Endothelial cell (in vitro differentiated cells): ENCODE measurements at regions not wholly inside any gene's neighbourhood (a gene's known extent, or its start where the extent isn't known, plus 50 kb on each side); places are given as distances from the start of the nearest gene placed in this dataset.

Experiments
- DNase-seq: peaks from one replicate; pipeline ENCODE4 v3.0.0; 2021; ENCODE audit warnings: low spot score
- H3K27ac Mint-ChIP-seq: one replicate; pipeline ENCODE4 v1.8.0; 2021; ENCODE audit warnings: mixed read lengths, inconsistent platforms; ENCODE audit not compliant: unreplicated experiment
- H3K27me3 Mint-ChIP-seq: one replicate; pipeline ENCODE4 v1.8.0; 2021; ENCODE audit warnings: mild to moderate bottlenecking, moderate library complexity, mixed read lengths, inconsistent platforms; ENCODE audit not compliant: unreplicated experiment
- H3K36me3 Mint-ChIP-seq: one replicate; pipeline ENCODE4 v1.8.0; 2021; ENCODE audit warnings: mild to moderate bottlenecking, low read depth, mixed read lengths, inconsistent platforms; ENCODE audit not compliant: unreplicated experiment
- H3K4me1 Mint-ChIP-seq: one replicate; pipeline ENCODE4 v1.8.0; 2021; ENCODE audit warnings: mild to moderate bottlenecking, mixed read lengths, inconsistent platforms; ENCODE audit not compliant: unreplicated experiment
- H3K4me3 Mint-ChIP-seq: one replicate; pipeline ENCODE4 v1.8.0; 2021; ENCODE audit warnings: mild to moderate bottlenecking, mixed read lengths, inconsistent platforms; ENCODE audit not compliant: unreplicated experiment
- H3K9me3 Mint-ChIP-seq: one replicate; pipeline ENCODE4 v1.8.0; 2021; ENCODE audit warnings: mixed read lengths, inconsistent platforms; ENCODE audit not compliant: unreplicated experiment
- TF ChIP-seq, protein P1 (sequence below): fragments of 200-600 bp; sonication (generic); IDR thresholded peaks from one replicate; pipeline ENCODE4 v1.5.0; 2021; ENCODE audit warnings: antibody characterized with exemption; ENCODE audit not compliant: unreplicated experiment

DNA sequence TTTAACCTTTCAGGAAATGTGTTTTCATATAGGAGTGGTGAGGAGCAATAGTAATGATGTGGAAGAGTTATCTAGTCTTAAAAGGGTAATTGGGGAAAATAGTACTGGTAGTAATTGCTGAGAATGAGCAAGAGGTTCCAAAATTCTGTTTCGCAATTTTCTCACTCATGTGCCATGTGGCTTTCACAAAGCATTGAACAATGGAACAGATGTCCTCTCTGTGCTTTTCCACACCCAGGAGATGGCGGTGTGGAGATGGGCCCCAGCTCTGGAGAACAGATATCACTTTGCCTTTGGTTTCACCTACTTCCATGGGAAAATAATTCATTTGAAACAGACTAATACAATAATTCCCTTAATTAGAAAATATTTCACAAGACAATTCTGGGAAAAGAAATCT, 170.0 kb upstream of the SLC10A2 start:
- Mint-ChIP-seq H3K27ac (no peak overlapping the region), H3K9me3 (no peaks in the 10 kb centered on the region), H3K36me3 (no peaks in the 10 kb centered on the region), H3K27me3 (no peaks in the 10 kb centered on the region), H3K4me1 (no peaks in the 10 kb centered on the region), H3K4me3 (no peak overlapping the region)
- DNase-seq = no peak
- TF ChIP-seq, protein P1, sequence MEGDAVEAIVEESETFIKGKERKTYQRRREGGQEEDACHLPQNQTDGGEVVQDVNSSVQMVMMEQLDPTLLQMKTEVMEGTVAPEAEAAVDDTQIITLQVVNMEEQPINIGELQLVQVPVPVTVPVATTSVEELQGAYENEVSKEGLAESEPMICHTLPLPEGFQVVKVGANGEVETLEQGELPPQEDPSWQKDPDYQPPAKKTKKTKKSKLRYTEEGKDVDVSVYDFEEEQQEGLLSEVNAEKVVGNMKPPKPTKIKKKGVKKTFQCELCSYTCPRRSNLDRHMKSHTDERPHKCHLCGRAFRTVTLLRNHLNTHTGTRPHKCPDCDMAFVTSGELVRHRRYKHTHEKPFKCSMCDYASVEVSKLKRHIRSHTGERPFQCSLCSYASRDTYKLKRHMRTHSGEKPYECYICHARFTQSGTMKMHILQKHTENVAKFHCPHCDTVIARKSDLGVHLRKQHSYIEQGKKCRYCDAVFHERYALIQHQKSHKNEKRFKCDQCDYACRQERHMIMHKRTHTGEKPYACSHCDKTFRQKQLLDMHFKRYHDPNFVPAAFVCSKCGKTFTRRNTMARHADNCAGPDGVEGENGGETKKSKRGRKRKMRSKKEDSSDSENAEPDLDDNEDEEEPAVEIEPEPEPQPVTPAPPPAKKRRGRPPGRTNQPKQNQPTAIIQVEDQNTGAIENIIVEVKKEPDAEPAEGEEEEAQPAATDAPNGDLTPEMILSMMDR = no peak

DNA sequence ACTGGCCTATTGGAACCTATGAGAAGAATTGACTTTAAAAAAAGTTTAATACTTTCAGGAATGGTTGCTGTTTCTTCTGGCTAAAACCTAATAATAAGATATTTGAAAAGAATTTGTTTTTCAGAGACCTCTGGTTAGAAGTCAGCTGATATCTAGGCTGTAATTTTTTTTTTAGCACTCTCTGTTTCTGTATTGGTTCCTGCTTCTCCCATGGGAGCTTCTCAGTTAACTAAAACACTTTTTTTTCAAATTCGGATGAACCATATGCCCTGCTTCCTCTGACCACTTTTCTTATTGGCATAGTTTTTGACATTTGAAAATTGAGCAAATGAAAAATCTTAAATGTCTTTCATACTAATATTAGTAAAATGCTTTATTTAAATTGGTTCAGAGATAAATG, 163.5 kb upstream of the SLC10A2 start:
- TF ChIP-seq, protein P1 = no peak
- no peaks in the 10 kb centered on the region for H3K9me3 Mint-ChIP-seq
- H3K27ac Mint-ChIP-seq = no peak overlapping the region
- H3K4me1 Mint-ChIP-seq = no peaks in the 10 kb centered on the region
- no peaks in the 10 kb centered on the region for H3K36me3 Mint-ChIP-seq
- no peak for DNase-seq
- H3K27me3 Mint-ChIP-seq = peaks cover 1% of the 10 kb centered on the region
- no peak overlapping the region for H3K4me3 Mint-ChIP-seq

DNA sequence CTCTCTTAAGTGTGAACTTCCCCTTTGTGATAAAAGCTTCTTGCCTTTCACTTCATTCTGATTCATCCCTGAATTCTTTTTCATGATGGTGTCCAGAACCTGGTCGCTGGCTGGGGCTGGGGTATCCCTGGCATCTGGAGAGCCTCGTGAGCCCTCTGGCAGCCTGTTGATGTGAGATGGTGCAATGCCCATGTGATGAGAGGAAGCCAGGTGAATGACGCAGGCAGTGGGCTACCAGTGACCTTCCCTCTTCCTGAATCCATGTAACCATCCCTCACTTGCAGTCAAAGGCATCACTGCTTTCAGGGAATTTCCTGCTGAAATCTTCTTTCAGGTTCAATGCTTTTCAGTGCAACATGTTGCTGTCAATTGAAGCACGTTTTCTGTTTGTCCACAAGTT, 158.6 kb upstream of the SLC10A2 start:
- Mint-ChIP-seq H3K27ac (no peak overlapping the region), H3K9me3 (no peaks in the 10 kb centered on the region), H3K36me3 (no peaks in the 10 kb centered on the region), H3K4me3 (no peak overlapping the region), H3K27me3 (peaks cover 1% of the 10 kb centered on the region), H3K4me1 (no peaks in the 10 kb centered on the region)
- DNase-seq = no peak
- TF ChIP-seq, protein P1 = no peak

DNA sequence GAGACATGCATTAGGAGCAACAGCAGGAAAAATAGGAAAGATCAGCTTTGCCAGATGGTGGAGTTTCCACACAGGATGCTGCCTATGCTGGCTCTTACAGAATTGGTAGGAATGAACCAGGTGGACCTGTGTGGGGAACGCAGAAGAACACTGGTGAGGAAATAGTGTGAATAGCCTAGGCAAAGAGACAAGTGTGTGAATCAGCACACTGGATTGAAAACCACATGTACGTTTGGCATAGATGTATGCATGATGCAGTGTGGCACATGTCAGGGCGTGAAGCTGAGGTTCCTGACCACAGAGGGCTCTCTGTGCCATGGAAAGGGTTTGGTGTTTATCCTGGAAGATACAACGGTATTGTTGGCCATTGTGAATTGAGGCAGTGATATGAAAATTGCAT, 156.5 kb upstream of the SLC10A2 start:
- H3K9me3 Mint-ChIP-seq = no peaks in the 10 kb centered on the region
- no peak overlapping the region for H3K27ac Mint-ChIP-seq
- no peaks in the 10 kb centered on the region for H3K4me1 Mint-ChIP-seq
- H3K36me3 Mint-ChIP-seq = no peaks in the 10 kb centered on the region
- no peak overlapping the region for H3K4me3 Mint-ChIP-seq
- peaks cover 1% of the 10 kb centered on the region for H3K27me3 Mint-ChIP-seq
- TF ChIP-seq, protein P1 = no peak
- no peak for DNase-seq

DNA sequence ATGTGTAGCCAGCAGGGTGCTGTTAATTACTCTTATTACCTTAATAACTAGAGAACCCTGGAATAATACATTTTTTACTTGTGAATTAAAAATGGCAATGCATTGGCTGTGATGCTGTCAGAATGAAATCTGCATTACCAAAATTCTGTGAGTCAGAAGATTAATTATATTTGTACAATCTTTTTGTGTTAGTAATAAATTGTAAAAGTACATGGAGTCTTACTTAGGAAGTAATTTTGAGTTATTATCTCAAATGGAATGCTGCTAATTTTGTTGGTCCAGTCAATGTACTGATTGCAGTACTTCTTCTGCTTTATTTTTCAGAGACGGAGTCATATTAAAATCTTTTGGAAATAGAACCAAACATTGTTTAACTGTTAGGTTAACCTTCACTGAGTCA, 152.0 kb upstream of the SLC10A2 start:
- Mint-ChIP-seq H3K27ac (no peak overlapping the region), H3K4me3 (no peak overlapping the region), H3K36me3 (no peaks in the 10 kb centered on the region), H3K4me1 (no peaks in the 10 kb centered on the region), H3K9me3 (no peaks in the 10 kb centered on the region), H3K27me3 (peaks cover 4% of the 10 kb centered on the region)
- TF ChIP-seq, protein P1 = no peak
- DNase-seq = no peak
